ENCODE measurements at regions not wholly inside any gene's neighbourhood (a gene's known extent, or its start where the extent isn't known, plus 50 kb on each side); places are given as distances from the start of the nearest gene placed in this dataset.

GRCh38 chr5:123875561-123876275 lies 363.7 kb downstream of the CSNK1G3 start (continued):
- 0 out of 2 replicates have a peak, but pooled peaks have one; percentile 21 for TF ChIP-seq ZFP91 (CRISPR knock-in tag; IDR thresholded peaks at IDR 0.05; ENCODE audit: borderline replicate concordance)

- H3K36me3 ChIP-seq (replicated peaks in 1 of 2; ENCODE audit: control insufficient read depth in 1 of 2, insufficient read depth in 2 of 2, low read length in 2 of 2): no peaks in the 10 kb centered on the region
- H3K27me3 ChIP-seq (ENCODE audit: control insufficient read depth in 1 of 2, insufficient read depth in 2 of 2, low read length in 2 of 2): no peaks in the 10 kb centered on the region; a peak in 1 of 5 replicates
- WGBS (ENCODE audit: low lambda C conversion rate): 0% methylated on average over 4 of the region's 4 CpGs
- H3K4me2 ChIP-seq (ENCODE audit: low read depth, low read length): peak overlapping the region; percentile 74
- no peaks in the 10 kb centered on the region for H3K9me3 ChIP-seq (ENCODE audit: low read length)
- H3K4me3 ChIP-seq (replicated peaks in 1 of 3; ENCODE audit: insufficient read depth in 1 of 3, low read depth in 2 of 3, low read length in 3 of 3): peak overlapping the region in 2 of 3 experiments; percentile 15 to 34; a peak in 5 of 6 replicates
- DNase-seq (ENCODE audit: low spot score) (peak; percentile 26), ATAC-seq (peak; percentile 34), FAIRE-seq (no peak)
- ChIA-PET POLR2A (no interaction called here), CTCF (ENCODE audit: low intra/inter-chr PET ratio, low total read pairs) (no interaction called here)
- peak overlapping the region; percentile 36 for H3K27ac ChIP-seq (ENCODE audit: extremely low read length, insufficient read depth, low read length)
- in situ Hi-C loops (cut with HindIII; ENCODE audit: extremely low pct_ligation_motif_present, low pct_unique_long_range_greater_than_20kb) (no loop called here), intact Hi-C loops (cut with micrococcal nuclease; ENCODE audit: unreplicated experiment) (no loop called here)
- no peaks in the 10 kb centered on the region for H4K20me1 ChIP-seq (ENCODE audit: insufficient read depth, low read length)
- BruUV-seq (replicated peaks): no TSS peak
- peak overlapping the region; percentile 66 for H2AFZ ChIP-seq (ENCODE audit: low read length)
- no peaks in the 10 kb centered on the region for H3K79me2 ChIP-seq (ENCODE audit: insufficient read depth, low read length)
- peaks cover 32% of the 10 kb centered on the region for H3K4me1 ChIP-seq (ENCODE audit: insufficient read depth, low read length)
- H3K9ac ChIP-seq (ENCODE audit: insufficient read depth, low read depth, low read length): no peak overlapping the region
- TF ChIP-seq MIER2 (CRISPR knock-in tag; IDR thresholded peaks at IDR 0.05): no peak
- no peak for TF ChIP-seq SP2 (CRISPR knock-in tag; IDR thresholded peaks at IDR 0.05)
- no peak for TF ChIP-seq NCOA2 (CRISPR knock-in tag; IDR thresholded peaks at IDR 0.05)
- TF ChIP-seq ZNF607 (CRISPR knock-in tag; IDR thresholded peaks at IDR 0.05; ENCODE audit: borderline replicate concordance): no peak
- no peak for TF ChIP-seq ZNF547 (CRISPR knock-in tag; IDR thresholded peaks at IDR 0.05)
- TF ChIP-seq, protein P1, sequence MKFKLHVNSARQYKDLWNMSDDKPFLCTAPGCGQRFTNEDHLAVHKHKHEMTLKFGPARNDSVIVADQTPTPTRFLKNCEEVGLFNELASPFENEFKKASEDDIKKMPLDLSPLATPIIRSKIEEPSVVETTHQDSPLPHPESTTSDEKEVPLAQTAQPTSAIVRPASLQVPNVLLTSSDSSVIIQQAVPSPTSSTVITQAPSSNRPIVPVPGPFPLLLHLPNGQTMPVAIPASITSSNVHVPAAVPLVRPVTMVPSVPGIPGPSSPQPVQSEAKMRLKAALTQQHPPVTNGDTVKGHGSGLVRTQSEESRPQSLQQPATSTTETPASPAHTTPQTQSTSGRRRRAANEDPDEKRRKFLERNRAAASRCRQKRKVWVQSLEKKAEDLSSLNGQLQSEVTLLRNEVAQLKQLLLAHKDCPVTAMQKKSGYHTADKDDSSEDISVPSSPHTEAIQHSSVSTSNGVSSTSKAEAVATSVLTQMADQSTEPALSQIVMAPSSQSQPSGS (CRISPR knock-in tag; IDR thresholded peaks at IDR 0.05): no peak
- no peak for TF ChIP-seq SUZ12 (IDR thresholded peaks at IDR 0.05; ENCODE audit: low read depth, low read length)
- TF ChIP-seq YEATS4 (CRISPR knock-in tag; IDR thresholded peaks at IDR 0.05; ENCODE audit: borderline replicate concordance): no peak
- TF ChIP-seq ZMAT5 (CRISPR knock-in tag; IDR thresholded peaks at IDR 0.05; ENCODE audit: borderline replicate concordance, low read depth): no peak
- TF ChIP-seq, protein P2, sequence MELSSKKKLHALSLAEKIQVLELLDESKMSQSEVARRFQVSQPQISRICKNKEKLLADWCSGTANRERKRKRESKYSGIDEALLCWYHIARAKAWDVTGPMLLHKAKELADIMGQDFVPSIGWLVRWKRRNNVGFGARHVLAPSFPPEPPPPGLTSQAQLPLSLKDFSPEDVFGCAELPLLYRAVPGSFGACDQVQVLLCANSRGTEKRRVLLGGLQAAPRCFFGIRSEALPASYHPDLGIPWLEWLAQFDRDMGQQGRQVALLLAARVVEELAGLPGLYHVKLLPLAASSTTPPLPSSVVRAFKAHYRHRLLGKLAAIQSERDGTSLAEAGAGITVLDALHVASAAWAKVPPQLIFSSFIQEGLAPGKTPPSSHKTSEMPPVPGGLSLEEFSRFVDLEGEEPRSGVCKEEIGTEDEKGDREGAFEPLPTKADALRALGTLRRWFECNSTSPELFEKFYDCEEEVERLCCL (CRISPR knock-in tag; IDR thresholded peaks at IDR 0.05; ENCODE audit: borderline replicate concordance): no peak
- TF ChIP-seq ZNF839 (CRISPR knock-in tag; IDR thresholded peaks at IDR 0.05; ENCODE audit: borderline replicate concordance): no peak
- no peak for TF ChIP-seq ZFP82 (CRISPR knock-in tag; IDR thresholded peaks at IDR 0.05; ENCODE audit: borderline replicate concordance)
- TF ChIP-seq ZNF761 (CRISPR knock-in tag; conservative IDR thresholded peaks at IDR 0.05): no peak
- TF ChIP-seq SNAPC2 (CRISPR knock-in tag; IDR thresholded peaks at IDR 0.05): no peak
- no peak for TF ChIP-seq ZBTB37 (CRISPR knock-in tag; IDR thresholded peaks at IDR 0.05)
Measured at GRCh38 chr5:123874600-123875201, 362.7 kb downstream of the CSNK1G3 start.
